Suppressor macrophage treated with lipopolysaccharide for 1 hour (primary cell): ENCODE measurements at regions not wholly inside any gene's neighbourhood (a gene's known extent, or its start where the extent isn't known, plus 50 kb on each side); places are given as distances from the start of the nearest gene placed in this dataset.

ENCODE experiments used
- DNase-seq, 3 donors: peaks; one replicate each; pipeline ENCODE4 v3.0.0-alpha.2; 2020 to 2022

DNA sequence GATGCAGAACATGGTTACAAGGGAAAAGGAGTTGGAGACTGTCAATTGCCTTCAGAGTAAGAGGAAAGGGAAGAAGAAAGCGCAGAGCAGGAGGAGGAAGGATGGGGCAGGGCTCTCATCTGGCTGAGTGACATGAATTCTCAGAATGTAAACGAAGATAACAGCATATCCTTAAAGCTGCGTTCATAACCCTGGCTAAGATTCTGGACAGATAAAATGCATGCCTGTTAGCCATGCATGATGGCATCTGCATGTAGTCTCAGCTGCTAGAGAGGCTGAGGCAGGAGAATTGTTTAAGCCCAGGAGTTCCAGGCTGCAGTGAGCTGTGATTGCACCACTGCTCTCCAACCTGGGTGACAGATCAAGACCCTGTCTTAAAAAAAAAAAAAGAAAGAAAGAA, 493.5 kb upstream of the PRKX start:
- DNase-seq, result no peak

- no peak for DNase-seq
Observed at GRCh38 chrX:4197971-4198370, 484.5 kb upstream of the PRKX start.

- DNase-seq, result no peak
Observed at GRCh38 chrX:4193500-4194155, 480.2 kb upstream of the PRKX start.

DNA sequence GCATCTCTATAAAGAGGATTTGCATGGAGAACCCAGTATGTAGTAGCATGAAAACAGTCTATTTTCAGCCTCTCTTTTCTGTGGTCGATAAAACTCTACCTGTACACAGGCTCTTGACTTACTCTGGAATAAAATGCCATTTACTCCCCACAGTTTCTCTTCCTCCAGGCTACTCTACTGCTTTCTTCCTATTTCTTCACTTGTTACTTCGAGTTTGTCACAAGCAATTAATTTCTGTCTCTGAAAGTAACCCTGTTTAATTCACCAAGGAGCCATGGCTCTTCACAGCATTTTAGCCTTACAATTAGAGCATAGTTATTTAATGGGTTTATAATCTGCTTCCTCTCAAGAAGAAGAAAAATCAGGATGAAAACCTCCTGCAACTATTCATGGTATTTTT, 472.9 kb upstream of the PRKX start:
- DNase-seq, result no peak

GRCh38 chrX:4185086-4185485, 471.6 kb upstream of the PRKX start:
- DNase-seq, result no peak

DNA sequence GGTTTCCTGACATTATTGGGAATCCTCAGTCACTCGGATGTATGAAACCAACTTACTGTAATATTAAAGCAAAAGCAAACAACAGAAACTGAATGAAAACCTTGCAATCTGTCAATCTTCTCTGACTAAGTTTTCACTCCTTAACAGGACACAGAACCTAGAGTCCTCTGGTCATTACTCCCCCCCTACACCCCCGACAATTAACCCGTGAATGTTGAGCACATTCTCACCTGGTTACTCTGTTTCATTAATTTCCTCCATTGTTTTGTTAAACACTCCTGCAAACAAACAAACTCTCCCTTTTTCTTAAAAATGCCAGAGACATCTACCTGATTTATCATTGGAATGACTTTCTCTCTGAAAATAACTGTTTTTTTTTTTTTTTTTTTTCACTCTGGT, 469.0 kb upstream of the PRKX start:
- DNase-seq, result no peak

DNA sequence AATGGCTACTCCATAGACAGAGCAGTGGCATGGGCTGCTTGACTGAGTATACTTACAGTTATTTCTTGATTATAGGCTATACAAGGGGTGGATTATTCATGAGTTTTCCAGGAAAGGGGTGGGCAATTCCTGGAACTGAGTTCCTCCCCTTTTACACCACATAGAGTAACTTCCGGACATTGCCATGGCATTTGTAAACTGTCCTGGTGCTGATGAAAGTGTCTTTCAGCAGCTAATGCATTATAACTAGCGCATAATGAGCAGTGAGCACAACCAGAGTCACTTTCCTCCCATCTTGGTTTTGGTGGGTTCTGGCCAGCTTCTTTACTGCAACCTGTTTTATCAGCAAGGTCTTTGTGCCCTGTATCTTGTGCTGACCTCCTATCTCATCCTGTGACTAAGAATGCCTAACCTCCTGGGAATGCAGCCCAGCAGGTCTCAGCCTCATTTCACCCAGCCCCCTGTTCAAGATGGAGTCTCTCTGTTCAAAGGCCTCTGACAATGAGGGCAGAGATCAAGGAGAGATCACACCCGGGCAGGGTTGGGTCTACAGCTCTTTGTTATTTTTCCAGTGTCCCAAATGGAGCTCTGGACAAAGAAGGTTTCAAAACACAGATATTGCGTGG, 468.4 kb upstream of the PRKX start:
- no peak for DNase-seq

DNA sequence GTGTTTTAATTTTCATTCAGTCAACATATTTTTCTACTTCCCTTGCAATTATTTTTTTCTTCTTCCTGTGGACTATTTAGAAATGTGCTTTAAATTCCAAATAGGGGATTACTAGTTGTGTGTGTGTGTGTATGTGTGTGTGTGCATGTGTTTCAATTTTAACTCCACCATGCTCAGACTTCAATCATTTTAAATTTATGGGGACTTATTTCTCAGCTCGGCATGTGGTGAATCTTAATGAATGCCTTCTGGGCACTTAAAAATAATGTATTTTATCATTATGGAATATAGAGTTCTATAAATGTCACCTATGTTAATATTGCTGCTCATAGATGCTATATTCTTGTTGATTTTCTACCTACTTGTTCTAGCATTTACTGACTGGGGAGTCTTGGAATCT, 465.6 kb upstream of the PRKX start:
- no peak for DNase-seq

- no peak for DNase-seq
Observed at GRCh38 chrX:4175221-4175620, 461.8 kb upstream of the PRKX start.

DNA sequence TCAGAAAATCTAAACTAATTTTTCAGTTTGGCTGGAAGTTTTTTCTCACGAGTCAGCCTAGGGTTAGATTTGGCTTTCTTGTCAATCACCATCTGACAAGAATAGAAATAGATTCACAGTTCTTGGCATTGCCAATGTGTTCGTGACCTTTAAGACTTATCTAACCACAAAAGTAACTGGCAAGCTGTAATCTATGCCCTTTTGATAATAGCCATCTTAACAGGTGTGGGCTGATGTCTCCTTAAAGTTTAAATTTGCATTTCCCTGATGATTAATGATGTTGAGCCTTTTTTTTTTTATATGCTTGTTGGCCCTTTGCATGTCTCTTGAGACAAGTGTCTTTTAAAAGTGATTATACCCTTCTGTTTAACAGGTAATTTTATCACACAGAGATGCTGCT, 460.3 kb upstream of the PRKX start:
- no peak for DNase-seq

DNA sequence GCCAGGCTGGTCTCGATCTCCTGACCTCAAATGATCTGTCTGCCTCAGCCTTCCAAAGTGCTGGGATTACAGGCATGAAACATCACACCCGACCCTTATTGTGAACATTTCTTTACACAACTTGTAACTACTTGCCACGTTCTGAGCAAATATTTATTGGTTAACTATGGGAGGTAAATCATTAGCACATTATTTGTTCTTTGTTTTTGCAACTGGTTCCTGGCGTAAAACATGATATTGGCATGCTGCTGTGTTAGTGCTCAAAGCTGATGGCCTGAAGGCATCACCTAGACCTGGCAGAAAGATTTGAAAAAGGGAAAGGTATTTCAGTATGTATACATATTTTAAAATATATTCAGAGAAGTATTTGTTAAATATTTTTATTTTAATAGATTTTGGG, 438.3 kb upstream of the PRKX start:
- no peak for DNase-seq

DNA sequence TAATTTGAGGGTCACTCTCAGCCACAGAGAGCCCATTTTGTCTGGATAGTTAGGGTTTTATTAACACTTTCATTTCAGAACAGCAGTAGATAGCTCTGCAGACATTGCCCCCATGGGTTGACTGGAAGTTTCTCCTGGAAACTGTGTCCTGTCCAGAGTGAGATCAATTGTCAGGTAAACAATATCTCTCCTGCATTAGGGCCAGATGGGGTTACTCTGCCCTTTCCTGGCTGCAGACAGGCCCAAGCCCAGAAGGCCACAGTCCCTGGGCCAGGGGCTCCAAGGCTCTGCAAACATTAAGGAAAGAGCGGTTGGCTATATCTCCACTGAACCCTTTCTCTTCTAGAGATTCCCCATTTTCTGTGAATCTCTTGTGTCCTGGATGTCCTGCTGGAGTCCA, 436.8 kb upstream of the PRKX start:
- DNase-seq, result no peak

DNA sequence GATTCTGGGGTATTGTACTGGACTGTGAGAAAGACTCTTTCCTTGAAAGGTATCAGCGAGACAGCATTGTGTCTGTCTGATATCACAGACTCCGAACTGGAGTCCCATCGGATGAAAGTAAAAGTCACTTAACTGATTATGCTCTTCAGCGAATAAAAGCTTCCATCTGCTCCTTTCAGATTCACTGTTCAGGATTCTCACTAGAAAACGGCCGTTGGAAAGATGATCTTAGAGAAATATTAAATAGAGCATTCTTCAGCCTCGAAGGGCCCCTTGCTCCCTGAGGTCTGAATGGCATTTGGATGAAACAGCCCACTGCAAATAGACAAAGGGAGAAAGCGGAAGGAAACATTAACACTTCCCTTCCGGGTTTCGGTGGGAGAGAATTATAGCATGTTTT, 416.2 kb upstream of the PRKX start:
- no peak for DNase-seq

DNA sequence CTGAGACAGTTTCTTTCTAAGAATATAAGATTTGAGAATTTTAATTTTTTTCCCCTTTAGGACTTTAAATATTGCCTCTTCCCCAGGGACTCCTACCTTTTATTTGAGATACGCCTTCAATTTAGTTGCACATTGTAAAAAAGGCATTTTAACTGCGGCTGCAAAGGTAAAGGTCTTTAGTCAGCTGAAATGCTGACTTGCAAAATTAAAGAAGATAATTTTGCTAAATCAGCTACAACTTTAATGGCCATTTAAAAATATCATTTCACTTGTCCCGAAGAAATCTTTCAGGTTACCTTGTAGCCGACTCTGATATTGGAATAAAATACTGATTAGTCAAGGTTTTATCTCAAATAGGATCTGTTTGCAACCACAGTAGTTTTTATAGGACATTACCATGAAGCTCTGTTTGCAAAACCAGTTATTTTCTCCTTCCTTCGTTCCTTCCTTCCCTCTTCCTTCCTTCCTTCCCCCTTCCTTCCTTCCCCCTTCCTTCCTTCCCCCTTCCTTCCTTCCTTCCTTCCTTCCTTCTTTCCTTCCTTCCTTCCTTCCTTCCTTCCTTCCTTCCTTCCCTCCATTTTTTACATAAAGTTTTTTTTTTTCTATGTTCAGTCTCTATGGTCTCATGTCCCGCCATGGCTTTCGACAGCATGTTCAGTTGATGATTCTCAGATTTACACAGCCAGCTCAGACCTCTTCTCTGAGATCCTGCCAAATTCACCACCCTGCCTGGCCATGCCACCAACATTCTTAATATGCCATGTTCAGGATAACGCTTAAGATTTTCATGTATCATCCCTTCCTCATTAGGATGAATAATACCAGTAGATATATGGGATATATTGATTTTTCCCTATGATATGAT, 405.4 kb upstream of the PRKX start:
- DNase-seq, result no peak

GRCh38 chrX:4110964-4111363, 397.5 kb upstream of the PRKX start:
- DNase-seq, result no peak

- DNase-seq, result no peak
Observed at GRCh38 chrX:4094926-4095325, 381.5 kb upstream of the PRKX start.

- DNase-seq, result no peak
Observed at GRCh38 chrX:4091046-4091760, 377.8 kb upstream of the PRKX start.

GRCh38 chrX:4059893-4060292, 346.4 kb upstream of the PRKX start:
- DNase-seq, result no peak

DNA sequence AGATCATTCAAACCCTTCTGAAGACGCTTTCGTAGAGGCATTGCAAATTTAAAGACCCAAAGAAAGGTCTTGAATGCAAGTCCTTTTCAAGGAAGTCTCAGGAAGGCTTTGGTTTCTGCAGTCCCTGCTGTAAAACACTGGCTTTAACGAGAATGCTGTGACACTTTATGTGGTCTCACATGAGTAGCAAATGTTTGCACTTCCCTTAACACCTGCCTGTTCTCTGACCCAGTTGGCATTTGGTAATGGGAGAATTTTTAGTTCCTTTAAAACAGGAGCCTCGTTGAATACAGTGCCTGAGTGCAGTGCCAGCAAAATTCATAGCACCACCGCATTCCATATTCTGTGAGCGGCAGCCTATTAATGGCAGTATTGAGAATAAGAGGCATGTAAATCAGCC, 330.5 kb upstream of the PRKX start:
- DNase-seq, result no peak

DNA sequence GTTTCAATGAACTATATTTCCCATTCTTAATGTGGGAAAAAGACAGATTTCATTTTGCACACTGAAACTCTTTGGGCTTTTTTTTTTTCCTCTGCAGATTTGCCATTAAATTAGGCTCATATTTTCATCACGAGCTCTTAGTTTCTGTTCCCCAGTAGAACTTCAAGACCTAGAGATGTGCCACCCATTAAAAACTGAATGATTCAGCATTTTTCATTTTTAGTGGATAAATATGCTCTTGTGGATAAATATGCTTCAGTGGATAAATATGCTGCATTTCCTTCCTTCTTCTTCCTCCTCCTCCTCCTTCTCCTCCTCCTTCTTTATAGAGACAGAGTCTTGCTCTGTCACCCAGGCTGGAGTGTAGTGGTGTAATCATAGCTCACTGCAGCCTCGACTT, 322.4 kb upstream of the PRKX start:
- no peak for DNase-seq

DNA sequence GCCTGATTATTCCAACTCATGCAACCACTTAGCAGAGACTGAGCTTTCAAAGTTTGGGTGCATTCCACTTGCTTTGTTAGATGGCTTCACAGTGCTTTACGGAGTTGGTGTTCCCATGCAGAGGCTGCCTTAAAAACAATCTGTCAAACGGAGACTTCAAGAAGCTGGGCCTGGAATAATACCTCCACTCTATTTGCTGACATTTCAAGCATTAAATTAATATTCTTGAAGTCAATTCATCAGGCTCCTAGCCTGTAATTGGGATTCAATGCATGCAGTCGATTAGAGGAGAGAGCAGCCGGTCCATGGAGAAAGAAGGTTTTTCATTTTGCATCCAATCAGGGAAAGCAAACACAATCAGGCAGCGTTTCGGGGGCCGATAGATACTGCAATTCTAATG, 314.7 kb upstream of the PRKX start:
- no peak for DNase-seq

- DNase-seq, result no peak
Observed at GRCh38 chrX:4005281-4005680, 291.8 kb upstream of the PRKX start.

GRCh38 chrX:4004822-4005221, 291.4 kb upstream of the PRKX start:
- no peak for DNase-seq

DNA sequence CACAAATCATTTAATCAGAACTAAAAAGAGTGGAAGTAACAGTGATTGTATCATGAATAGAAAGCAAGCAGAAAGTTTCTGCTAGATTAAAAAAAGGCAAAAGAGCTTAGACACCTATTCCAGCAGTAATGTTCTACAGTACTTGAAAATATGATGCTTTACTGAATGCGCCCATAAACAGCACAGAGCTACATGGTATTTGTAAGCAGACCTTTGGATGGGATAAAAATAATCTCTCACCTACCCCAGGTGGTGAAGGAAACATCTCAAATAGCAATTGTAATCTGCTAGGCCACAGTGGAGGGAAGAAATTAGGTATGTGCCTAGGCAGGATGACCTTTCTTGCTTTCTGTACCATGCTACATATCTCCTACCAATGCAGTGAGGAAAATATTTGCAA, 280.9 kb upstream of the PRKX start:
- no peak for DNase-seq
